PC-9 (cell line): ENCODE measurements at regions not wholly inside any gene's neighbourhood (a gene's known extent, or its start where the extent isn't known, plus 50 kb on each side); places are given as distances from the start of the nearest gene placed in this dataset.

Experiments used
- CTCF ChIP-seq: fragments of 200-600 bp; sonication (generic); conservative IDR thresholded peaks from 2 replicates; pipeline ENCODE4 v1.6.1; 2017; ENCODE audit warnings: mixed run types, antibody characterized with exemption, mild to moderate bottlenecking, moderate library complexity
- EZH2 ChIP-seq: fragments of 200-600 bp; sonication (generic); IDR thresholded peaks from 2 replicates; pipeline ENCODE4 v1.8.0; 2017; ENCODE audit warnings: antibody characterized with exemption, low read depth

- TF ChIP-seq EZH2 (no peak), CTCF (no peak)
Measured at GRCh38 chr3:165395188-165395587, 199.0 kb upstream of the SLITRK3 start.
